Mesenchymal stem cell (in vitro differentiated cells and primary cell): ENCODE measurements at regions not wholly inside any gene's neighbourhood (a gene's known extent, or its start where the extent isn't known, plus 50 kb on each side); places are given as distances from the start of the nearest gene placed in this dataset.

Experiments used
- DNase-seq: peaks from one replicate; pipeline ENCODE4 v3.0.0-alpha.2; 2013
- H2AFZ ChIP-seq: one replicate; pipeline ENCODE4 v1.6.1; 2013; ENCODE audit warnings: low read depth, mild to moderate bottlenecking, control low read depth, inconsistent platforms, low read length, moderate library complexity
- H2AK5ac ChIP-seq: 2 replicates; pipeline ENCODE4 v1.6.1; 2013; ENCODE audit warnings: low read length, moderate library complexity, mild to moderate bottlenecking, inconsistent platforms; ENCODE audit not compliant: severe bottlenecking
- H2BK120ac ChIP-seq: one replicate; pipeline ENCODE4 v1.6.1; 2013; ENCODE audit warnings: low read depth, mild to moderate bottlenecking, inconsistent platforms, low read length, moderate library complexity
- H2BK12ac ChIP-seq, 2 experiments: one replicate each; pipeline ENCODE4 v1.6.1; 2013; ENCODE audit warnings: inconsistent platforms in 2 of 2, low read length in 2 of 2, mild to moderate bottlenecking in 2 of 2, moderate library complexity in 2 of 2, control low read depth in 1 of 2
- H2BK15ac ChIP-seq: one replicate; pipeline ENCODE4 v1.6.1; 2013; ENCODE audit warnings: mild to moderate bottlenecking, low read depth, inconsistent platforms; ENCODE audit not compliant: poor library complexity, severe bottlenecking
- H2BK5ac ChIP-seq: 2 replicates; pipeline ENCODE4 v1.6.1; 2013; ENCODE audit warnings: low read depth, mild to moderate bottlenecking, low read length, control low read depth, inconsistent platforms; ENCODE audit not compliant: poor library complexity, severe bottlenecking
- H3K14ac ChIP-seq, 2 experiments: one replicate each; pipeline ENCODE4 v1.6.1; 2013; ENCODE audit warnings: inconsistent platforms in 2 of 2, low read length in 2 of 2, control low read depth in 1 of 2, mild to moderate bottlenecking in 1 of 2, moderate library complexity in 1 of 2
- H3K18ac ChIP-seq, 2 experiments: one replicate each; pipeline ENCODE4 v1.6.1; 2013; ENCODE audit warnings: inconsistent platforms in 2 of 2, low read length in 2 of 2, control low read depth in 1 of 2, low read depth in 1 of 2, mild to moderate bottlenecking in 1 of 2
- H3K23ac ChIP-seq, 2 experiments: one replicate each; pipeline ENCODE4 v1.6.1; 2013; ENCODE audit warnings: inconsistent platforms in 2 of 2, low read length in 2 of 2, mild to moderate bottlenecking in 2 of 2, moderate library complexity in 2 of 2, control low read depth in 1 of 2
- H3K27ac ChIP-seq: 2 replicates; pipeline ENCODE4 v1.5.1; 2013; ENCODE audit warnings: mild to moderate bottlenecking, moderate library complexity, low read length, control low read depth, inconsistent platforms; ENCODE audit not compliant: poor library complexity, severe bottlenecking
- H3K27me3 ChIP-seq, 2 experiments: 2 replicates each; pipeline versions ENCODE4 v1.6.1 to v1.7.0; 2013; ENCODE audit warnings: low read length in 2 of 2, mild to moderate bottlenecking in 2 of 2, moderate library complexity in 2 of 2, control low read depth in 1 of 2, inconsistent platforms in 1 of 2; ENCODE audit not compliant: control insufficient read depth in 1 of 2, insufficient read depth in 1 of 2
- H3K36me3 ChIP-seq, 2 experiments: 2 replicates each; pipeline versions ENCODE4 v1.6.1 to v1.7.0; 2013; ENCODE audit warnings: low read length in 2 of 2, control low read depth in 1 of 2, inconsistent platforms in 1 of 2, low read depth in 1 of 2, mild to moderate bottlenecking in 1 of 2; ENCODE audit not compliant: insufficient read depth in 2 of 2, control insufficient read depth in 1 of 2
- H3K4ac ChIP-seq, 2 experiments: one replicate each; pipeline ENCODE4 v1.6.1; 2013; ENCODE audit warnings: inconsistent platforms in 2 of 2, low read length in 2 of 2, mild to moderate bottlenecking in 2 of 2, moderate library complexity in 2 of 2, control low read depth in 1 of 2, low read depth in 1 of 2
- H3K4me1 ChIP-seq: 2 replicates; pipeline ENCODE4 v1.6.1; 2013; ENCODE audit warnings: low read depth, low read length, control low read depth; ENCODE audit not compliant: control insufficient read depth, insufficient read depth
- H3K4me2 ChIP-seq: 2 replicates; pipeline ENCODE4 v1.6.1; 2013; ENCODE audit warnings: low read length, mild to moderate bottlenecking, inconsistent platforms; ENCODE audit not compliant: poor library complexity, severe bottlenecking
- H3K4me3 ChIP-seq, 2 experiments: 2 replicates each; pipeline versions ENCODE4 v1.5.1 to v1.7.0; 2013; ENCODE audit warnings: low read length in 2 of 2, mild to moderate bottlenecking in 2 of 2, control low read depth in 1 of 2, low read depth in 1 of 2; ENCODE audit not compliant: insufficient read depth in 1 of 2
- H3K79me1 ChIP-seq: replicated peaks from 2 replicates; pipeline ENCODE4 v1.6.1; 2013; ENCODE audit warnings: mild to moderate bottlenecking, control low read depth, low read length, inconsistent platforms; ENCODE audit not compliant: poor library complexity, severe bottlenecking
- H3K9ac ChIP-seq: 2 replicates; pipeline ENCODE4 v1.7.0; 2013; ENCODE audit warnings: mild to moderate bottlenecking, low read length, moderate library complexity
- H3K9me3 ChIP-seq: 2 replicates; pipeline ENCODE4 v1.7.0; 2013; ENCODE audit warnings: mild to moderate bottlenecking, low read length; ENCODE audit not compliant: control insufficient read depth
- H4K8ac ChIP-seq: one replicate; pipeline ENCODE4 v1.6.1; 2013; ENCODE audit warnings: inconsistent platforms, mild to moderate bottlenecking, low read length, moderate library complexity
- H4K91ac ChIP-seq: one replicate; pipeline ENCODE4 v1.6.1; 2013; ENCODE audit warnings: mild to moderate bottlenecking, low read length, inconsistent platforms
- WGBS: methylation state at CpG from one replicate; pipeline ENCODE4 v1.1.7; 2013; ENCODE audit warnings: mixed read lengths; 5-methylcytosine and 5-hydroxymethylcytosine counted together

GRCh38 chr7:73970801-73971229, 57.2 kb upstream of the ELN start:
- Histone ChIP-seq H3K27me3 (peaks cover 10 to 12% of the 10 kb centered on the region in 2 experiments), H2AFZ (no peak overlapping the region), H3K27ac (no peak overlapping the region), H4K8ac (no peak overlapping the region), H2BK15ac (no peak overlapping the region), H2BK5ac (no peak overlapping the region), H4K91ac (no peak overlapping the region), H3K14ac (peak overlapping the region in 1 of 2 experiments; percentile 63), H3K79me1 (no peaks in the 10 kb centered on the region), H3K9me3 (no peaks in the 10 kb centered on the region), H3K4ac (no peak overlapping the region), H2BK12ac (no peak overlapping the region), H3K4me3 (no peak overlapping the region), H2BK120ac (no peak overlapping the region), H2AK5ac (no peak overlapping the region), H3K9ac (no peak overlapping the region), H3K4me2 (no peak overlapping the region), H3K18ac (no peak overlapping the region), H3K4me1 (no peaks in the 10 kb centered on the region), H3K36me3 (no peaks in the 10 kb centered on the region), H3K23ac (no peak overlapping the region)
- no peak for DNase-seq
- 93% methylated on average over 11 of the region's 12 CpGs for WGBS

DNA sequence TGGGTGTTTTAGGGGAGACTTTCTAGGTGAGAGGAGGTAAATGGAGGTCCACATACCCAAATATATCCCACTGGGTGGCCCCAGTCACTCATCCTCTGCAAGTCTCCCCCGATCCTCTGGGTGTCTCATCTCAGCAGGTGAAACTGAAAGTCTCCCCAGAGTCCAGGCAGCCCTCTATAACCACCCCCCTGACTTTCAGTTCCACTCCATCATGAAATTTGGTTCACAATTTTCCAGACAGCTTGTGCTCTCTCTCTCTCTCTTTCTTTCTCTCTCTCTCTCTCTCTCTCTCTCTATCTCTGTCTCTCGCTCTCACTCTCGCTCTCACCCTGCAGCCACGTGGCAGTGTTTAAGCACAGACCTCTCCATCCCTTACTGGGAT, 56.7 kb upstream of the ELN start:
- Histone ChIP-seq H3K4me2 (no peak overlapping the region), H3K4me1 (no peaks in the 10 kb centered on the region), H2BK12ac (no peak overlapping the region), H2AFZ (no peak overlapping the region), H3K4ac (no peak overlapping the region), H3K36me3 (no peaks in the 10 kb centered on the region), H2BK5ac (no peak overlapping the region), H3K27ac (no peak overlapping the region), H2BK120ac (no peak overlapping the region), H3K9me3 (no peaks in the 10 kb centered on the region), H3K27me3 (peaks cover 12% of the 10 kb centered on the region in 2 experiments), H3K23ac (no peak overlapping the region), H3K4me3 (no peak overlapping the region), H3K9ac (no peak overlapping the region), H2BK15ac (no peak overlapping the region), H4K8ac (no peak overlapping the region), H2AK5ac (no peak overlapping the region), H4K91ac (no peak overlapping the region), H3K18ac (no peak overlapping the region), H3K79me1 (no peaks in the 10 kb centered on the region), H3K14ac (no peak overlapping the region)
- no peak for DNase-seq
- 69% methylated on average over 4 of the region's 4 CpGs for WGBS

DNA sequence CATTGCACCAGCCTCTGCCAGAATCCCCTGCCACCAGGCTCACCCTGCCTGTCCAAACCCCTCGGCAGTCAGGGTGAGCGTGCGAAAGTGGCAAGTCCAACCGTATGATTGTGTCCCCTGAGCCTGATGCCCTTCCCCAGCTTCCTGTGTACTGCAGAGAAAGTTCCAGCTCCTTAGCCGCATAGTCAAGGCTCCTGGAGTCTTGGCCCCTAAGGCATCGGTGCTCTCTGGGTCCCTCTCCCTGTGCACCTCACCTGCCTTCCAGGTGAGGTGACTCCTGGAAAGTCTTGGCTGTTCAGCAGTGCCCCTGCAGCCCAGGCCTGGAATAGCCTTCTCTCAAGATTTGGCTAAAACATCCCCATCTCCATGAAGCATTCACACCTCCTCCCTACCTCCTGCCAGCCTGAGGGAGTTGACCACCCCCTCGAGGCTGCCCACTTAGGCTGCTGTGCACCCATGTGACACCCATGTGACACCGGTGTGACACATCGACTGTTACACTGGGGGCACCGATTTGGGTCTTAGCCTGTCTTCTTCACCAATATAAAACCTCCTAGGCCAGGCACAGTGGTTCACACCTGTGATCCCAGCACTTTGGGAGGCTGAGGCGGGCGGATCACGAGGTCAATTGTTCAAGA, 56.1 kb upstream of the ELN start:
- Histone ChIP-seq H2AFZ (no peak overlapping the region), H3K9me3 (no peaks in the 10 kb centered on the region), H3K4me3 (no peak overlapping the region), H3K27me3 (peaks cover 13 to 16% of the 10 kb centered on the region in 2 experiments), H3K4ac (no peak overlapping the region), H3K79me1 (no peaks in the 10 kb centered on the region), H3K14ac (no peak overlapping the region), H3K4me2 (no peak overlapping the region), H2BK120ac (no peak overlapping the region), H4K91ac (no peak overlapping the region), H3K36me3 (no peaks in the 10 kb centered on the region), H3K23ac (no peak overlapping the region), H2AK5ac (no peak overlapping the region), H2BK12ac (no peak overlapping the region), H2BK5ac (no peak overlapping the region), H2BK15ac (no peak overlapping the region), H3K9ac (no peak overlapping the region), H3K4me1 (no peaks in the 10 kb centered on the region), H3K27ac (no peak overlapping the region), H3K18ac (no peak overlapping the region), H4K8ac (no peak overlapping the region)
- no peak for DNase-seq
- WGBS: 61% methylated on average over 13 of the region's 13 CpGs

DNA sequence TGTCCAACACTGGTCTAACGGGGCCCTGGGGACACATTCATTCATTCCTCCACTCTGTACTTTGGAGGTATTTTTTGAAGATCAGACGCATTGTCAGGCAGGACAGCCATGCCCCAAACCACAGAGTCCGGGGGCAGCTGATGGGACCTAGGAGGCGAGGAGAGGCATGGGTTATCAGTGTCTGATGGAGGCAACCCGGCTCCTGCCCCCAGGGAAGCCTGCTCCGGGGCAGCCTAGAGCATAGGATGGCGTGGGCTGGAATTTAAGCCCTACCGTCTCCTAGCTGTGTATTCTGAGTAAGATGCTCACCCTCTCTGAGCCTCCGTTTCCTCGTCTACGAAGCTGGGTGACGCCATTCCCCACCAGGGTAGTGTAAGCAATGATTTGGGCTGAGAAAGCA, 55.4 kb upstream of the ELN start:
- Histone ChIP-seq H2BK120ac (no peak overlapping the region), H3K9me3 (no peaks in the 10 kb centered on the region), H3K27me3 (peaks cover 20 to 24% of the 10 kb centered on the region in 2 experiments), H2AK5ac (no peak overlapping the region), H3K27ac (no peak overlapping the region), H3K4me2 (no peak overlapping the region), H2BK12ac (no peak overlapping the region), H3K9ac (no peak overlapping the region), H3K4me3 (no peak overlapping the region), H3K23ac (no peak overlapping the region), H4K91ac (no peak overlapping the region), H3K18ac (no peak overlapping the region), H2BK15ac (no peak overlapping the region), H3K79me1 (no peaks in the 10 kb centered on the region), H2AFZ (no peak overlapping the region), H3K4me1 (no peaks in the 10 kb centered on the region), H4K8ac (no peak overlapping the region), H3K4ac (no peak overlapping the region), H2BK5ac (no peak overlapping the region), H3K36me3 (no peaks in the 10 kb centered on the region), H3K14ac (no peak overlapping the region)
- no peak for DNase-seq
- 87% methylated on average over 12 of the region's 12 CpGs for WGBS
